ENCODE measurements at regions not wholly inside any gene's neighbourhood (a gene's known extent, or its start where the extent isn't known, plus 50 kb on each side); places are given as distances from the start of the nearest gene placed in this dataset.

DNA sequence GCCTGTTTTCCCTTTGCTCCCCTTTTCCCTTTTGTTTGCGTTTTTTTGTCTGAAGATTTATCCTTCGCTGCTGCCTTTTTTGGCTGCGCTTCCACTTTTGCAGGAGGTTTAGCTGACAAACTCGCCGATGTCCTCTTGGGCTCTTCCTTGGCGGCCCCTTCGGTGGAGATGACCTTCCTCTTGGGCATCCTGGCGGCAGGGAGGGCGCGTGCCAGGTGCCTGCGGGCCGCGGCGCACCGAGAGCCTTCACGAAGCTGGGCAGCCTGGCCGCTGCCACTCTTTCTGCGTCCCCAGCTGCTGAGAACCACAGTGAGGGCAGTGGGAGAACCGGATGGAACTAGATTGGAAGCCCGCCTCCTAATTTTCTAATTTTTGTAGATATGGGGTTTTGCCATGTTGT is 197.1 kb upstream of the C2CD4B start:
- TF ChIP-seq, protein P1, sequence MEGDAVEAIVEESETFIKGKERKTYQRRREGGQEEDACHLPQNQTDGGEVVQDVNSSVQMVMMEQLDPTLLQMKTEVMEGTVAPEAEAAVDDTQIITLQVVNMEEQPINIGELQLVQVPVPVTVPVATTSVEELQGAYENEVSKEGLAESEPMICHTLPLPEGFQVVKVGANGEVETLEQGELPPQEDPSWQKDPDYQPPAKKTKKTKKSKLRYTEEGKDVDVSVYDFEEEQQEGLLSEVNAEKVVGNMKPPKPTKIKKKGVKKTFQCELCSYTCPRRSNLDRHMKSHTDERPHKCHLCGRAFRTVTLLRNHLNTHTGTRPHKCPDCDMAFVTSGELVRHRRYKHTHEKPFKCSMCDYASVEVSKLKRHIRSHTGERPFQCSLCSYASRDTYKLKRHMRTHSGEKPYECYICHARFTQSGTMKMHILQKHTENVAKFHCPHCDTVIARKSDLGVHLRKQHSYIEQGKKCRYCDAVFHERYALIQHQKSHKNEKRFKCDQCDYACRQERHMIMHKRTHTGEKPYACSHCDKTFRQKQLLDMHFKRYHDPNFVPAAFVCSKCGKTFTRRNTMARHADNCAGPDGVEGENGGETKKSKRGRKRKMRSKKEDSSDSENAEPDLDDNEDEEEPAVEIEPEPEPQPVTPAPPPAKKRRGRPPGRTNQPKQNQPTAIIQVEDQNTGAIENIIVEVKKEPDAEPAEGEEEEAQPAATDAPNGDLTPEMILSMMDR (IDR thresholded peaks at IDR 0.05; ENCODE audit: insufficient read depth, low read depth, low read length) = no peak
- TF ChIP-seq EZH2 (IDR thresholded peaks at IDR 0.05; ENCODE audit: insufficient read depth, low read length) = no peak
